ENCODE measurements at regions not wholly inside any gene's neighbourhood (a gene's known extent, or its start where the extent isn't known, plus 50 kb on each side); places are given as distances from the start of the nearest gene placed in this dataset.

DNA sequence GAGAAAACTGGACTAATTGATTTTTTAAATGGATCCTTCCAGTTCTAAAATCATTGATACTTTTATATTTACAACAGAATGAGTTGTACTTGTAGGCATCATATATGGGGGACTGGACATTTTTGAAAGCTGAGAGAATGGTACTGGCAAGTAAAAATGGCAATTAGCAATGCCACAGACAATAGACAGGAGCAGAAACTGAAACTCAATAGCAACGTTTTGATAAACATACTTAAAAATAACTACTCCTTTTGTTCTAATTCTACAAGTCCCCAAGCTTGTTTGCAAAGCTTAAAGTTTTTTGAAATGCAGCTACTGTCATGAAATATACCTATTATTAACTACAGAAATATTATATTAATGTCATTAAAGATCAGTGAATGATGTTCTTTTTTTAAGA is 52.8 kb upstream of the FBXL7 start:
- DNase-seq: no peak

DNA sequence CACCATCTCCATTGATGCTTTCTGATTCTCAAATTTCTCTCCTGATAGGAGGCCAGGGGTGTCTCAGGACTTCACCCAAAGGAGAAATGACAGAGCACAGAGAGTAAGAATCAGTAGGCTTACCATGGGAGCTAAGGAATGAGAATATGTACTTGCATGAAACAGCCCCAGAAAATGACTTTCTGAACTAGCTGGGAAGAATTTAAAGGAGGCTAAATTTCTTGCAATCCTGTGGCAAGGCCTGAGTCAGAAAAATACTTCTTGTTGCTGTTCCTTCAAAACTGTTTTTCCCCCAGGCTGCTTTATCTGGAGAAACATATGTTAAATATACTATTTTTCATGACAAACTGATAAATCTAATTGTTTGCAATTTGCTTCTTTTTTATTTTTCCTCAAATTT is 53.4 kb upstream of the FBXL7 start:
- no peak for DNase-seq

DNA sequence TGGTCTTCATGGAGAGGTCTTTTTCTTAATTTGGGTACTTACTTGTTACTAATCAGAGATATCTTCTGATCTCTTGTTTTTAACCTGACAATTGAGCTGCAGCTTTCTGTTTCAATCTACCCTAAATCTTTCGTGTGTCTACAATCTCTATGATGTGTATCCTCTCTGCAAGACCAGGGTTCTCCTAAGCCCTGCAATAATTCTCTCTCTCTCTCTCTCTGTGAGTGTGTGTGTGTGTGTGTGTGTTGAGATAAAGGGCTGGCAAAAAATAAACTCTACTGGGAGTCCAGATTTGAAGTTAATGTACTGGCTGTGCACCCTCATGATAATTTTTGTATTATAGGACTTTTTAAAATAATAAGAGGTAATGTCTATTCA is 57.8 kb upstream of the FBXL7 start:
- DNase-seq: no peak

DNA sequence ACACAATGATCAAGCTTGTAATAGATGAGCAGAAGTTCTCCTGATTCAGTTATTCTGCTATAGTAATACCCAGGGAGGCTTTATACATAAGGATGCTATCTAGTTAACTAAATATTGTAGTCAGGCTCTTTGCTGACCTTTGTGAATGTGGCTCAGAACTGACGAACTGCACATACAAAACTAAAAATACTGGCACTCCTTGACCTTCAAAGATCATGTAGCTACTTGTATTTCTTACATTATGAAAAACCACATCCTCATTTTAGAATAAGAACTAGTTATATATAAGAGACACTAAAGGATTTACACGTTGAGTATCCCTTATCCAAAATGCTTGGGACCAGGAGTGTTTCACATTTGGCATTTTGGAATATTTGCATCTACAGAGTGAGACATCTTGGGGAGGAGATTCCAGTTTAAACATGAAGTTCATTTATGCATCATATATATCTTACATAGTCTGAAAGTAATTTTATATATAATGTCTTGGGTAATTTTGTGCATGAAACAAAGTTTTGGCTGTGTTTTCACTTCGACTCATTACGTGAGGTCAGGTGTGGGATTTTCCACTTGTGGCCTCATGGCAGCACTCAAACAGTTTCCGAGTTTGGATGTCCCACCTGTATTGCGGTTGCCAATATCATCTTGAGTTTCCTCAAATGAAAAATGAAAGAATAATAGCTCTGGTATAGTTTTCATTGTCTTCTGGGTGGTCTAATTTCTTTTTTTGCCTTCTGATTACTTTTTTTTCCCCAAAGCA is 58.4 kb upstream of the FBXL7 start:
- DNase-seq: no peak

DNA sequence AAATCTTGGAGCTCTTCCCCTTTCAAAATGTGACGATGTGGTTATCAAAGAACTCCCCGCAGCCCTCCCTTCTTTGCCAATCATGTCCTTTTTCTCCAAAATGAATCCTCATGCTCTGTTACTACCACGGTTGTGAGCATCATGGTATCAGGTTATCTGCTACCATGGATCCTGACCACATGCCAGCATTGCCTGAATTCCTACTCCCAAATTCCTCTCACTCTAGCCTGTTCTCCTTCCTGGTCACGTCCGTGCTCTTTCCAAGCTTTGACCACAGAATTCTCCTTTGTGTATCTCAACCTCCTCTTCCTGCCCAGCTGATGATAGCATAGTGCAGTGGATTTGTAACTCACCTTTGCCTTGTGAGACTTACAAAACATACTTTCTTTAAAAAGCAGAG is 59.5 kb upstream of the FBXL7 start:
- DNase-seq: no peak

DNA sequence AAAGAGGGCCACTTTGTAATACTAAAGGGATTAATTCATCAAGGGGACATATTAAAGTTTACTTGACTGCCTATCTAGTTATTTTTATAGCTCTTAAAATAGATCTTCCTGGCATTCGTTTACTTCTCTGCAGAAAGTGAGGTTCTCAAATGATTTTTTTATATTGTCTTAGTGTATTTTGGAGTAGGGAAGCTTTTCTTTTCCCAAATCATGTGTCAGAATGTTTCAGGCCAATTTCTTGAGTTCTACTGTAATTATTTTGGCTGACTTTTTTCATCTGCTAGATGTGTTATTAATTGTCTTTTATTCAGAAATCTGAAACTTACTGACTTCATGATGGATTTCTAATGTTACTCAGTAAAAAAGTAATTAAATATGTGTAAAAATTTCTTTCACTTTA is 60.2 kb upstream of the FBXL7 start:
- DNase-seq: no peak

DNA sequence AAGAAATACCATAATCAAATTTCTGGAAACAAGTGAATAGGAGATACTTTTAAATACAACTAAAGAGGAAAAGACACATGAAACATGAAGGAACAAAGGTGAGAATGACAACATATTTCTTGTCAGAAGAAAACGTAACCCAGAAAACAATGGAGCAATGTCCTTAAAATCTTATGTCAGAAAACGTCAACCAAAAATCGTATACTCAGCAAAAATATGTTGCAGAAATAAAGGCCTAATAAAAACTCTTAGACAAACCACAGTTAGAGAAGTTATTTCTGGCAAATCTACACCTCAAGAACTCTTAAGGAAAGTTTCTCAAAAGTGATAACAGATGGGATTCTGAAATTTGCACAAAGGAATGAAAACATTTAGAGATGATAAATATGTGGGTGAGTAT is 66.3 kb upstream of the FBXL7 start:
- no peak for DNase-seq

DNA sequence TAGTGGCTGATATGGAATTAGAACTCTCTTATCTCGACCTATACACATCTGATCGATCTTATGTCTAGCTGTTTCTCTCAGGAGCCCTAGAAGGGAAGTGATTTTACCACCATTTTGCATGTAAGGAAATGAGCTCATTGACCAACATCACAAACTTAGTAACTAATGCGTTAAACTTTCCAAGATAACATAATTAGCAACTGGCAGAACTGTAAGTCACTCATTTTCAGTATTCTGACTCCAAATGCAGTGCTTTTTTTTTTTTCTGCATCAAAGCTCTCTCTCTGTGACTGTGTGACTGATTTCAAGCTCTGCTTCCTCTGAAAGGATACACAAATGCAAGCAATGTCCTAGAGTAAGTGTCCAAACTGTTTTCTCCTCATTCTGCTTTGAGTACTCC is 68.1 kb upstream of the FBXL7 start:
- DNase-seq: no peak

DNA sequence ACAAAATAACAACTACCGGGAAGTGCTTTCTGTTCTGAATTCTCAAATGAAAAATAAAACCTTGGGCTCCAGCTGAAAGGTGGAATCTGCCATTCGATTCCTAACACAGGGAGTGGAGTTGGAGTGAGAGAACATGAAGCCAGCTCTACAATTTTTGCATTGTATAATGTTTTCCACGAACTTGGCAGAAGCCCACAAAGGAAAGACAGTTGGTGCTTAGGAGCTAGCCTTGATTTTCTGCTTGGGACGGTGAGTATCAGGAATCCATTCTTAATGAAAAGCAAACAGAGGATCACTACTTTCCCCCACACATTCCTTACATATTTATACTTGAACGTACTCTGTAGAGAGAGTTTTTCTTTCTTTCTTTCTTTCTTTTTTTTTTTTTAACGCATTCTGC is 74.2 kb upstream of the FBXL7 start:
- DNase-seq: no peak

DNA sequence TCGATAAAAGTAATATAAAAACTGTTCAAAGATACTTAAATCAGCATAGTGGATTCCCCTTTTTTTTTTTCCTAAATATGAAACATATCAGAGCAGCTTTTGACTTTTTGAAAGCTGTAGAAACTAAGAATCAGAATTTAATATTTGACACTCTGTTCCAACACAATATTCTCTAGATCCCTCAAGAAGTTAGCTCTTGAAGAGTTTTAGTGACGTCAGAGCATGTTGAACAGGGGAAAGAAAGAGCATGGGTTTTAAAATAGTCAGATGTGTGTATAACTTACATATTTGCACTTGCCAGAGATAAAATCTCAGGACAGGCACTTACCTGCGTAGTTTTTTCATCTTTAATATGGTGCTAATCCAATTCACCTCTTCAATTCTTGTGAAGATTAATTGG is 75.2 kb upstream of the FBXL7 start:
- no peak for DNase-seq

DNA sequence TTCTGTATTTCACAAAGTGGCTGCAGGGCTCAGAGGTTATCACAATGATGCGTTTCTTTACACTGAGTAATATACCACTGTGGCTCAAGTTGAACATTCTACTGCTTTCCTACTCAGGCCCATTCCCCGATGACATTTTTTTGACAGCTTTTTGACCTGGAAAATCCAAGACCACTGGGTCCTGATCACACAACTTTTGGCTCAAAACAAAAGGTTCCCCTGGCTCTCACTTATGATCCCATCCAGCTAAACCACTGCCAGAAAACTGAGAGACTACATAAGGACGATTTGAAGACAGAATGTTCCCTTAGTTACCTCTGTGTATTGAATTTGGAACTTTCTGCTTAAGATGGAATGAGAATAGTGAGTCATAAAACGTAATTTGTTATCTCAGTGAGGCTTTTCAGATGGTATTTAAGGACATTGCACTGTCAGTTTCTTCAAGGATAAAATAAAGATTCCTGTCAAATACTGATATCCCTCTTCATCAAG is 78.0 kb upstream of the FBXL7 start:
- DNase-seq: no peak

DNA sequence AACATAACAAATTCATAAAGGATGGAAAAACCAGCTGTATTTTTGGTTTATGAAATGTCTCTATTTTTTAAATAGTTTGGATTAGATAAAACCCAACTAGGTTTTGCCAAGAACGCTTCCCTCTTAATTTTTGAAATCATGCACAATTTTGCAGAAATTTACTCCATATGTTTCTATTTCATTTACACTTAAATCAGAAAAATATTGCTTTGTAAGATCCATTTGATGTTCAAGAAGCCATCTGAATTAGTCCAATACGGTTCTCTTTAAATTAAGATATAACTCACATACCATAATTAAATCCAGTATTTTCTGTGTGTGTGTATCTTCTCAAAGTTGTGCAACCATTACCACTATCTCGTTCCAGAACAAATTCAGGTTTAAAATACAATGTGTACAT is 78.6 kb upstream of the FBXL7 start:
- DNase-seq: no peak

DNA sequence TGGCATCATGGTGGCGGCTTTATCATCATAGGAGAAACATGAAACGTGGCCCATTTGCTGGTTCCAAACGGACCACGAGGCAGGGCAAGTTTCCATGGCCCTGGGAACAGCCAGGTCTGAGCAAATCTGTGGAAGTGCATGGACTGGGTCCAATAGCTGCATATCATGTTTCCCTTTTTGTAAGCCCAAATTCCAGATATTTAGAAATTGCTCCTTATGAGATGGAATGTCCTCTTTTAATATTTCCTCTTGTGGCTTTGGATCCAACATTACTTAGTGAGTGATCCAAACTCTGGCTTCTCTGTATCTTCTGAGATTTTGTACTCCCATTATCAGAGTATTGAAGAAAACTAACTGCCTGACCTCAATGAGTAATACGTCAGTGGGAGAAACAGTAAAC is 79.8 kb upstream of the FBXL7 start:
- no peak for DNase-seq

DNA sequence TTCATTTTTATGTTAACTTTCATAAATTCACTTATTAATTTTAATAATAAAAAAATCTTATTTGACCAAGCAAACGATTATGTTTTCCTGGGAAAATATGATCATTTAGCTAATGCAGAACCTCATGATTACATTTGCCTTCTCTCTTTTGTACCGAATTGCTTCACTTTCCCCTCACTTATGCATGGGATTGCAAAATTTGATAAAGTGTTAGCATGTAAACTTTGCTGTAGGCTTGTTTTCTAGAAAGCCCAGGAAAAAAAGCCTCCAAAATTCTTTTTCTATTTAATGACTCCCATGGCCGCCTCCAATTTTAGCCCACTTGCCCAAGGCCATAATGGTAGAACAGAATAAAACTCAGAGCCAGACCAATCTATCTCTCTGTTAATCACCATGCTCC is 82.8 kb upstream of the FBXL7 start:
- DNase-seq: no peak

DNA sequence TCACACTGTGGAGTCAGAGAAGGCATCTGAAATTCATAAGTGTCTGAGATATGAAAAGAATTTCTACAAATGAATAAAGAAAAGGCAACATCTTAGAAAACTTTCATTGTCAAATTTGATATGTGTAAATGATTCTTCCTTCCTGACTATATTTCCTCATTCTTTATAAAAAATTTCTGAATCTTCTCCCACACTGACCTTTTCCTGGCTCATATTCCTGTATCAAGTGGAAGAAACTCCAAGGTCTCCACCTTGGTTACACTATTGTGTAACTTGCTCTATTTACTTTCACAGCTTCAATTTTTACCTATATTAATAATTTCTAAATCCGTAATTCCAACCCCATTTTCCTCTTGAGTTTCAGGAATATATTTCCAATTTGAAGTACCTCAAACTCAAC is 93.5 kb upstream of the FBXL7 start:
- no peak for DNase-seq

DNA sequence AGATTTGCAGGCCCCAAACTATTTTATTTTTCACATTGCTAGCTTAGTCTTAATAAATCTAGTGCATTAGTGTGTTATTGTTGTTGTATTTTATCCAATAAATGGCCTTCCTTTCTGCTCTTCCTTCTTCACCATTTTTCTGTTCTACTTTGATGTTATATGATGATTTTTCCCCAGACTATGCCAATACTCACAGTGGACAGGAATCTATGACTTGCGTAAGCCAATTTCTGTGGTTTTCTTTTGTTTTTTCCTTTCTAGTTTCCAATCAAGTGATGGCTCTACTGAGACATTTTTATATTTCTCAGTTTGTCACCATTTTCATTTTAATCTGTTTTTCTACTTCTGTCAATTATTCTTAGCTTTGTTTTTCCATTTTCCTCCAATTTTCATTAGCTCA is 106.8 kb upstream of the FBXL7 start:
- DNase-seq: no peak

DNA sequence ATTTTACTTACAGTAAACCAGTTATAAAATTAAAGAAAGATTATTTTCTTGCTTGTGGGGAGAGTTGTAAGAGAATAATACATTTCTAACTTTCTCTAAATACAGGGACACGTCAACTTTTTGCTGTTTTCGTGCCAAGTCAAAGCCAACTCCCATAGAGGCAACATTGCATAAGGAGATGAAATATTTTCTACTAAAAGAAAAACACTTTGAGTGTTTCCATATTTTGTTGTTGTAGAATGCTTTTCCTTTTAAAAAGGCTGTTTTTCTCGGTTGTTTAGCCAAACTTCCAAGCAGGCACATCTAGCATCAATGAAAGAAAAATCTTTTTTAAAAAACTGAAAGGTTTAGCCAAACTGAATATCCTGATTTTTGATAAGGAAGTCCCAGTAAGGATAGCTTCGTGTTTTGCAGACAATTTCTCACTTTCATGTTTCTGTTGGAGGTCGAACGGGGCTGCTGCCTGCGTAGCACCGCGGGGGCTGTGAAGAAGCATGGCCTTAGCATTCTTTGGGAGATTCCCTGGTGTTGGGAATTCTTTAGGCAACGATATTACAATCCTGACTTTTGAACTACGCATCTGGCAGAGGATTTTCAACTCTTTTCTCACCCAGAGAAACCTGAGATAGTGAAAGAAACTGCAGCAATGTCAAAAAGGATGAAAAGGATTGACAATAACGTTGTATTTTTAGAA is 108.1 kb upstream of the FBXL7 start:
- DNase-seq: no peak

DNA sequence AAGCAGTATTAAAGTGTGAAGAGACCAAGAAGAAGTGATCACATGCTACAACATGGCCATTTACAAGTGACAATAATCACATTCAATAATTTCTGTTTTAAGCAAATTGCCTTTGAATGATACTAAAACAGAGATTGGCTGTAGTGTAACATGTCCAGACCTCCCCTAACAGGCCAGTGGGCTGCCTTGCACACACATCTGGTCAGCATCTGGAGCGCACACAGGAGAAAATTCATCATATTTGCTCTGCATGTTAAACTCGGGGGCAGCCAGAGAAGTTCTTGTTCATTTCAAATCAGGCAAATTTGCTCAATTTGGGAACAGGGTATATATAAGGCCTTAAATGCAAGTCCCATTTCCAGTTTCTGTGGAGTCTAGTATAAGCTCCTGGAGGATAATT is 111.1 kb upstream of the FBXL7 start:
- DNase-seq: no peak

DNA sequence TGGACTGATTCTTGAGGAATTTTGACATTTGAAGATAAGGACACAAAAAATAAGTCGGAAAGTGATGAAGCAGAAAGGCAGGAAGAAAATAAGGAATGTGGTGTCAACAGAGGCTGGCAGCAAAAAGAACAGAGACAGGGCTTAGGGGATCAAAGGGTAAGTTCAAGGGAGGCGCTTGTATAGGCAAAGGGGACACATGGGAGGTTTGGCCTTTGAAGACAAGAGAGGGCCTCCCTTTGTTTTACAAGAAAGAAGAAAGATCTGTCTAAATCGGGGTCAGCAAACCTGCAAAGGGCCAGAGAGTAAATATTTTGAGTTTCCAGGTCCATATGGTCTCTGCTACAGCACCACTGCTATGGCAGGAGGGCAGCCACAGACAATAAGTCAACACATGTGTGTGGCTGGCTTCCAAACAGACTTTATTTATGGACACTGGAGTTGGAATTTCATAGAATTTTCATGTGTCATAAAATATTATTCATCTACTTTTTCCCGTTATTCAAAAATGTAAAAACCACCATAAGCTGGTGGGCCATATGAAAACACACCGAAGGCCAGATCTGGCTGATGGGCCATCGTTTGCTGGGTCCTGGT is 112.0 kb upstream of the FBXL7 start:
- no peak for DNase-seq

DNA sequence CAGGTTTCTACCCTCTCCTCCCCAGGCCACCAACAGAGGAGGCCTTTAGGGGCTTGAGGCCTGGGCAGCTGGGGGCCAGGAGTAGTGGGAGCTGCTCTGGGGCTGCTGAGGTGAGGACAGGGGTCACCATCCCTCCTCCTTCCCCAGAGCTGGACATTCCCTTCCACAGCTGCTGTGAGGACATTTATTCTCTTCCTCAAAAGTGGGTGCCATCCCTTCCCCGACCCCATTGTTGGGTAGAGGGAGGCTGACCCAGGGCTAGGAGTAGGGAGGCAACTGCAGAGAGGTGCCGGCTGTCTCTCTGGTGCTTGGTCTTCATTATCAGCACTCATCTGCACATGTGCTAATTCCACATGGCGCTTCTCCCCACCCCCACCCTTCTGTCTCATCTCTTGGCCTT is 113.9 kb upstream of the FBXL7 start:
- DNase-seq: no peak

DNA sequence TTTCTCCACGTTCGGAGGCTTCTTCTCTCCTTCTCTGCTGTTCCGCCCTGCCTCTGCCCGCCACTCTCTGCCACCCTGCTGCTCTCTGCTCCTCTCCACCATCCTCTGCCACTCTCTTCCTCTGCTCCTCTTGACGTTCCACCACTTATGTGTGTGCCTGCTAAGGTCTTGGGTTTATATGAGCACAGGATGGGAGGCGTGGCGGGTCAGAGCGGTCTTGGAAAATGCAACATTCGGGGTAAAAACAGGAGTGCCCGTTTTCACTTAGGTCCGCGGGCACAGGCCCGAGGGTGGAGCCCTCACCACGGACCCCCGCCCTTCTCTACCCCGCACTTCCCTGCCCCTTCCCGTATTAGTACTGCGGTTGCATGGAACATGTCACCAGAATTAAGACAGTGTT is 114.4 kb upstream of the FBXL7 start:
- DNase-seq: no peak

DNA sequence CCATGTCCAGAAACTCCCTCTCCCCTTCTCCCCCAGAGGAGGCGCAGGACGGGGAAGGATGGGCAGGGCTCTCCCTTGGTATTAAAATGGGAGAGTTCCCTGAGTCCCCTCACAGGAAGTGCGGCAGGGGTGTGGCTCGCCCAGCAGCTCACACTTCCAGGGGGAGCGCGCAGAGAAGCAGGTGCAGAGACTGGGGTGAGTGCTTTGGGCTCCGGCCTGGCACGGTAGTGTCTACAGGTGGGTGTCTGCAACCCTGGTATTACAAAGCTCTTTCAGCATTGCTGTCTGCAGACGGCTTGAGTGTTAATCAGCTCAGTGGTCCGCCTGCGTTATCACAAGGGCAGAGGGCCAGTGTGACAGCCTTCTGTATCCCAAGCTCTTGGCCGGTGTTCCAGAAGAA is 114.9 kb upstream of the FBXL7 start:
- DNase-seq: no peak

DNA sequence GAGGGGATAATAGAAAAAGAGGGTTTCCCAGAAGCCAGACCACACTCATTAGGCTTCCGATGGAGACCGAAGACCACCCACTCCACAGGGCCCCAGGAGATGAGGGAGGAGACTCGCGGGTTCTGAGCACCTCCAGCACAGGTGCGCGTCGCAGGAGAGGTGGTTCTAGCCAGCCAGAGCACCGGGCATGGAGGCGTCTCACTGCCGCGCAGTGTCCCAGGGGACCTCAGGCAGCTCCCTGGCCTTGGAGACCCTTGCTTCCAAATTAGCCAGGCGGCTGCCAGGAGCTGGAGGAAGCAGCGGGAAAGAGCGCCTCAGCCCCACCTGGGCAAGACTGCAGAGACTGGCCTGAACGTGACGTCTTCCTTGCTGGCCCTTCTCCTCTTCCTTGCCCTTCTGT is 115.4 kb upstream of the FBXL7 start:
- no peak for DNase-seq

DNA sequence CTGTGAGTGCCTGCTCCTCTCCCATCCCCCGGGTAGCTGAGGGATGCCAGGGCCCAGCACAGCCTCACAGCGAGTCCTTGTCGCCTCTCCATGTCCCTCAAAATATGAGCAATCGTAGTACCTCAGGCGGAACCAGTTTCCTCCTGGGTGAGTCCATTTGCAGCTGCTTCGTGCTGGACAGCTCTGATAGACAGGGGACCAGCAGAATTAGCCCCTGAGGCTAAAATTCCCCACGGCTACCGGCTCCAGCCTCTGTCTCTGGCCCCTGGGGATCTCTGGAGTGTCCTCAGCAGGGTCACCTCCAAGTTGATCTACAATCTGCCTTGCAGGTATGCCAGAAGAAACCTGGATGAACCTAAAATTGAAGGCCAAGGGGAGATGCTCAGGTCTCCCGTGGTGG is 115.8 kb upstream of the FBXL7 start:
- no peak for DNase-seq

DNA sequence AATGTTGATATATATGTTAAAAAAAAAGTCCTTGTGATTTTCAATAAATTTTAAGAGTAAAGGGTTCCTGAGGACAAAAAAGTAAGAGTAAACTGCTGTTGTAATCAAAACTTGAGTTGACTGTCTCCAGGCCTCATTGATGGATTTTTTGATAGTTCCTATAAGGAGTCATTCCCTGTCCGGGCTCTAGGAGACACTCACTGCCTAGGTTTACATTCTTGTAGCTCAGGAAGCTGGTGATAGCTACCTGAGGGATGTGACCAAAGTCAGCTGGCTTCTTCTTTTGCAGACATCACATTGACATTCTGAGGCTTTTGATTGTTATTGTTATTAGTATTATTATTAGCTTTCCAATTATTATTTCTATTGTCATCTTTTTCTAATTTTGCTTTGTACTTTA is 116.5 kb upstream of the FBXL7 start:
- no peak for DNase-seq
